HG02885 (cell line): ENCODE measurements at regions not wholly inside any gene's neighbourhood (a gene's known extent, or its start where the extent isn't known, plus 50 kb on each side); places are given as distances from the start of the nearest gene placed in this dataset.
"Not testable (repeated sequence)": the region's sequence is repeated elsewhere in the genome, so short reads cannot be mapped to it uniquely, and the experiment has no call there.

Source experiments
- ATAC-seq: cut with Tn5 transposase; IDR thresholded peaks from one replicate; pipeline ENCODE4 v1.9.1; 2021; ENCODE audit warnings: mild to moderate bottlenecking; ENCODE audit not compliant: unreplicated experiment, poor library complexity

GRCh38 chr18:75865639-75866038 is 438.1 kb upstream of the SMIM21 start:
- ATAC-seq = no peak

GRCh38 chr18:75864816-75865215 is 437.3 kb upstream of the SMIM21 start:
- ATAC-seq = no peak

- ATAC-seq = no peak
Measured at GRCh38 chr18:75863696-75864095, 436.2 kb upstream of the SMIM21 start.

GRCh38 chr18:75862458-75862857 is 435.0 kb upstream of the SMIM21 start:
- no peak for ATAC-seq

- ATAC-seq = no peak
Measured at GRCh38 chr18:75860166-75860565, 432.7 kb upstream of the SMIM21 start.

GRCh38 chr18:75859533-75859932 is 432.0 kb upstream of the SMIM21 start:
- no peak for ATAC-seq

GRCh38 chr18:75858754-75859153 is 431.3 kb upstream of the SMIM21 start:
- ATAC-seq = no peak

- no peak for ATAC-seq
Measured at GRCh38 chr18:75857558-75857957, 430.1 kb upstream of the SMIM21 start.

GRCh38 chr18:75854808-75855207 is 427.3 kb upstream of the SMIM21 start:
- no peak for ATAC-seq

- ATAC-seq = no peak
Measured at GRCh38 chr18:75854174-75854573, 426.7 kb upstream of the SMIM21 start.

- ATAC-seq = no peak
Measured at GRCh38 chr18:75846321-75846720, 418.8 kb upstream of the SMIM21 start.

- ATAC-seq = no peak
Measured at GRCh38 chr18:75845413-75845812, 417.9 kb upstream of the SMIM21 start.

GRCh38 chr18:75844146-75844545 is 416.6 kb upstream of the SMIM21 start:
- no peak for ATAC-seq

GRCh38 chr18:75840131-75840530 is 412.6 kb upstream of the SMIM21 start:
- no peak for ATAC-seq

- not testable (repeated sequence) for ATAC-seq
Measured at GRCh38 chr18:75839686-75840085, 412.2 kb upstream of the SMIM21 start.

- no peak for ATAC-seq
Measured at GRCh38 chr18:75839041-75839440, 411.5 kb upstream of the SMIM21 start.

GRCh38 chr18:75837316-75837715 is 409.8 kb upstream of the SMIM21 start:
- ATAC-seq = no peak

- no peak for ATAC-seq
Measured at GRCh38 chr18:75836516-75836915, 409.0 kb upstream of the SMIM21 start.

GRCh38 chr18:75831960-75832359 is 404.5 kb upstream of the SMIM21 start:
- ATAC-seq = no peak

- no peak for ATAC-seq
Measured at GRCh38 chr18:75830828-75831227, 403.3 kb upstream of the SMIM21 start.

- ATAC-seq = no peak
Measured at GRCh38 chr18:75829091-75829490, 401.6 kb upstream of the SMIM21 start.

GRCh38 chr18:75828379-75828778 is 400.9 kb upstream of the SMIM21 start:
- ATAC-seq = no peak

- ATAC-seq = no peak
Measured at GRCh38 chr18:75827751-75828287, 400.3 kb upstream of the SMIM21 start.
